Endothelial cell of umbilical vein (primary cell): ENCODE measurements at regions not wholly inside any gene's neighbourhood (a gene's known extent, or its start where the extent isn't known, plus 50 kb on each side); places are given as distances from the start of the nearest gene placed in this dataset.

Experiments
- BruUV-seq: library from RNA; stranded (reverse); fragments of 400-500 nt; replicated peaks from 2 replicates; lab custom pipeline; 2021; lab: Mats Ljungman, UMichigan
- CTCF ChIA-PET: fragments of 300-600, 350-600 bp; sonication (Branson Sonifier 250); formaldehyde crosslinking; loops from one replicate; lab custom pipeline; 2021; ENCODE audit warnings: antibody characterized with exemption, inconsistent platforms; lab: Charles Lee
- POLR2A ChIA-PET: fragments of 300-600, 350-600 bp; sonication (Branson Sonifier 250); formaldehyde crosslinking; loops from one replicate; lab custom pipeline; 2021; ENCODE audit warnings: antibody characterized with exemption, inconsistent platforms; lab: Charles Lee
- DNase-seq: peaks from one replicate; pipeline ENCODE4 v3.0.0-alpha.2; 2011; ENCODE audit warnings: low read depth, low spot score
- FAIRE-seq: peaks from 2 replicates; lab custom pipeline; 2011; peaks lifted over from hg19 to GRCh38; lab: Jason Lieb, UNC
- H2AFZ ChIP-seq: 2 replicates; pipeline ENCODE4 v1.6.0; 2012; ENCODE audit warnings: low read depth, low read length, control low read depth, inconsistent platforms
- H3K27ac ChIP-seq: 2 replicates; pipeline ENCODE4 v1.5.1; 2011; ENCODE audit warnings: low read depth, mild to moderate bottlenecking, control low read depth, low read length, moderate library complexity; ENCODE audit not compliant: insufficient read depth
- H3K27me3 ChIP-seq, 2 experiments: 2 replicates each; pipeline versions ENCODE4 v1.6.0 to v1.6.1; 2011; ENCODE audit warnings: low read length in 2 of 2, mixed read lengths in 1 of 2; ENCODE audit not compliant: control insufficient read depth in 2 of 2, insufficient read depth in 2 of 2
- H3K36me3 ChIP-seq, 2 experiments: 2 replicates in 1 of 2; 3 replicates in 1 of 2; pipeline ENCODE4 v1.5.1; 2011; ENCODE audit warnings: low read length in 2 of 2, mild to moderate bottlenecking in 1 of 2, moderate library complexity in 1 of 2; ENCODE audit not compliant: control insufficient read depth in 2 of 2, insufficient read depth in 2 of 2; ENCODE audit errors: extremely low read depth in 1 of 2
- H3K4me1 ChIP-seq: 3 replicates; pipeline ENCODE4 v1.5.1; 2011; ENCODE audit warnings: mild to moderate bottlenecking, low read length; ENCODE audit not compliant: control insufficient read depth, insufficient read depth; ENCODE audit errors: extremely low read depth
- H3K4me2 ChIP-seq: 2 replicates; pipeline ENCODE4 v1.6.1; 2011; ENCODE audit warnings: low read length, control low read depth, mixed read lengths; ENCODE audit not compliant: insufficient read depth
- H3K4me3 ChIP-seq, 3 experiments: fragments of 200-600 bp in 1 of 3; sonication (generic), shearing (Covaris generic) in 1 of 3; replicated peaks in 1 of 3; 2 replicates each; pipeline ENCODE4 v1.5.1; 2011 to 2016; ENCODE audit warnings: control low read depth in 3 of 3, low read length in 3 of 3, mild to moderate bottlenecking in 2 of 3, inconsistent platforms in 1 of 3, low read depth in 1 of 3, moderate library complexity in 1 of 3; ENCODE audit not compliant: insufficient read depth in 1 of 3
- H3K79me2 ChIP-seq: 2 replicates; pipeline ENCODE4 v1.6.0; 2012; ENCODE audit warnings: low read length, inconsistent platforms; ENCODE audit not compliant: control insufficient read depth, insufficient read depth
- H3K9ac ChIP-seq: replicated peaks from 2 replicates; pipeline ENCODE3; 2011; ENCODE audit warnings: low read length, control low read depth; ENCODE audit not compliant: insufficient read depth; ENCODE audit errors: extremely low read depth
- H3K9me1 ChIP-seq: replicated peaks from 3 replicates; pipeline ENCODE4 v1.6.0; 2011; ENCODE audit warnings: mild to moderate bottlenecking, low read length; ENCODE audit not compliant: control insufficient read depth, insufficient read depth; ENCODE audit errors: extremely low read depth
- H3K9me3 ChIP-seq: replicated peaks from 2 replicates; pipeline ENCODE4 v1.5.1; 2012; ENCODE audit warnings: low read length, inconsistent platforms; ENCODE audit not compliant: control insufficient read depth, insufficient read depth
- H4K20me1 ChIP-seq: replicated peaks from 2 replicates; pipeline ENCODE3; 2011; ENCODE audit warnings: mild to moderate bottlenecking, low read length; ENCODE audit not compliant: control insufficient read depth, insufficient read depth; ENCODE audit errors: extremely low read depth
- EZH2 ChIP-seq: IDR thresholded peaks from 2 replicates; pipeline ENCODE4 v1.6.1; 2012; ENCODE audit warnings: borderline replicate concordance, low read depth, mild to moderate bottlenecking, moderate library complexity, low read length, inconsistent platforms; ENCODE audit not compliant: severe bottlenecking
- FOS ChIP-seq: IDR thresholded peaks from 2 replicates; pipeline ENCODE4 v1.6.1; 2011; ENCODE audit warnings: mild to moderate bottlenecking, low read length, moderate library complexity, borderline replicate concordance; ENCODE audit not compliant: insufficient read depth
- GATA2 ChIP-seq: IDR thresholded peaks from 2 replicates; pipeline ENCODE4 v1.7.0; 2011; ENCODE audit warnings: low read depth, mild to moderate bottlenecking, moderate library complexity, mixed read lengths, low read length; ENCODE audit not compliant: insufficient read length, insufficient read depth
- JUN ChIP-seq: IDR thresholded peaks from 2 replicates; pipeline ENCODE4 v1.6.1; 2011; ENCODE audit warnings: borderline replicate concordance, low read depth; ENCODE audit not compliant: insufficient read length, insufficient read depth
- MYC ChIP-seq: IDR thresholded peaks from one replicate; pipeline ENCODE4 v1.6.1; 2011; ENCODE audit warnings: mild to moderate bottlenecking, low read depth, low read length
- POLR2A ChIP-seq: IDR thresholded peaks from 2 replicates; pipeline ENCODE4 v1.6.1; 2012; ENCODE audit warnings: low read depth, mild to moderate bottlenecking, control low read depth, low read length
- POLR2AphosphoS5 ChIP-seq: IDR thresholded peaks from 2 replicates; pipeline ENCODE4 v1.6.1; 2012; ENCODE audit warnings: low read depth, mild to moderate bottlenecking, control low read depth, low read length, moderate library complexity; ENCODE audit not compliant: insufficient read depth
- dilution Hi-C: fragments of 300-500 bp; cut with MboI; formaldehyde crosslinking; loops from one replicate; pipeline ENCODE4 v1.15.0; 2019; ENCODE audit warnings: low sequenced_read_pairs; ENCODE audit not compliant: extremely low pct_ligation_motif_present
- intact Hi-C: fragments of 100-400 bp; cut with micrococcal nuclease; formaldehyde crosslinking; loops from one replicate; pipeline ENCODE4 v1.10.0; 2022
- TF ChIP-seq, protein P1 (sequence below): IDR thresholded peaks from 2 replicates; pipeline ENCODE4 v1.6.1; 2011; ENCODE audit not compliant: insufficient read depth, insufficient read length
- TF ChIP-seq, protein P2 (sequence below), 2 donors: IDR thresholded peaks; 1 replicate in 1 of 2; 2 replicates in 1 of 2; pipeline ENCODE4 v1.5.1; 2011; ENCODE audit warnings: low read length in 2 of 2, mild to moderate bottlenecking in 2 of 2, moderate library complexity in 2 of 2, control low read depth in 1 of 2, inconsistent platforms in 1 of 2, low read depth in 1 of 2; ENCODE audit not compliant: insufficient read depth in 1 of 2; ENCODE audit errors: extremely low read depth in 1 of 2

DNA sequence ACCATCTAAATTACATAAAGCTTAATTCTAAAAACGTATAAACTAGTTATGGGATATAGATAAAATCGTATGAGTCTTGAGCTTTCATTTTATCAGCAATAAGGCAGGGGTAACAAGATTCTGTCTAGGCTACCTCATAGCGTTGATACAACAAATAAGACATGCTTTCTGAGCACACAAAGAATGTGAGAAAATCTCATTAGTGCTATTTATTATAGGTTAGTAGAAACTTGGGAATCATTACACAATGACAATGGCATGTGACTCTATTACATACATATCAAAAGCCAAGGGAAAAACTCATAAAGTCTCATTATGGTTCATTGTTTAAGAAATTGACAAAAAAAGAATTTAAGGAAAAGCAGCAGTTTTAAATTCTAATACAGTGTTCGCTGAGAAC, 448.6 kb downstream of the PLK2 start:
- intact Hi-C loops (no loop called here), dilution Hi-C loops (no loop called here)
- no peak for FAIRE-seq
- BruUV-seq = no TSS peak
- H3K9me1 ChIP-seq = no peaks in the 10 kb centered on the region
- no peak overlapping the region for H3K4me3 ChIP-seq
- ChIA-PET CTCF (interaction anchor here (1.1 kb wide), 2 partner anchors 13 to 35 kb away, joined by 3 read pairs; no protein-coding TSS in a partner anchor), POLR2A (no interaction called here)
- no peaks in the 10 kb centered on the region for H3K27me3 ChIP-seq
- H3K79me2 ChIP-seq = no peaks in the 10 kb centered on the region
- H3K4me2 ChIP-seq = no peak overlapping the region
- no peak overlapping the region for H3K9ac ChIP-seq
- no peaks in the 10 kb centered on the region for H3K9me3 ChIP-seq
- no peak for TF ChIP-seq MYC
- TF ChIP-seq, protein P1, sequence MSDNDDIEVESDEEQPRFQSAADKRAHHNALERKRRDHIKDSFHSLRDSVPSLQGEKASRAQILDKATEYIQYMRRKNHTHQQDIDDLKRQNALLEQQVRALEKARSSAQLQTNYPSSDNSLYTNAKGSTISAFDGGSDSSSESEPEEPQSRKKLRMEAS = no peak
- TF ChIP-seq JUN = no peak
- TF ChIP-seq GATA2 = no peak
- no peak for TF ChIP-seq POLR2A
- TF ChIP-seq POLR2AphosphoS5 = no peak
- TF ChIP-seq, protein P2, sequence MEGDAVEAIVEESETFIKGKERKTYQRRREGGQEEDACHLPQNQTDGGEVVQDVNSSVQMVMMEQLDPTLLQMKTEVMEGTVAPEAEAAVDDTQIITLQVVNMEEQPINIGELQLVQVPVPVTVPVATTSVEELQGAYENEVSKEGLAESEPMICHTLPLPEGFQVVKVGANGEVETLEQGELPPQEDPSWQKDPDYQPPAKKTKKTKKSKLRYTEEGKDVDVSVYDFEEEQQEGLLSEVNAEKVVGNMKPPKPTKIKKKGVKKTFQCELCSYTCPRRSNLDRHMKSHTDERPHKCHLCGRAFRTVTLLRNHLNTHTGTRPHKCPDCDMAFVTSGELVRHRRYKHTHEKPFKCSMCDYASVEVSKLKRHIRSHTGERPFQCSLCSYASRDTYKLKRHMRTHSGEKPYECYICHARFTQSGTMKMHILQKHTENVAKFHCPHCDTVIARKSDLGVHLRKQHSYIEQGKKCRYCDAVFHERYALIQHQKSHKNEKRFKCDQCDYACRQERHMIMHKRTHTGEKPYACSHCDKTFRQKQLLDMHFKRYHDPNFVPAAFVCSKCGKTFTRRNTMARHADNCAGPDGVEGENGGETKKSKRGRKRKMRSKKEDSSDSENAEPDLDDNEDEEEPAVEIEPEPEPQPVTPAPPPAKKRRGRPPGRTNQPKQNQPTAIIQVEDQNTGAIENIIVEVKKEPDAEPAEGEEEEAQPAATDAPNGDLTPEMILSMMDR (IDR thresholded peaks at IDR 0.05; ENCODE audit: extremely low read depth in 1 of 2, insufficient read depth in 1 of 2, low read depth in 1 of 2, low read length in 2 of 2) = no peak
- TF ChIP-seq EZH2 = no peak
- no peak for TF ChIP-seq FOS
- no peak for DNase-seq
- no peaks in the 10 kb centered on the region for H3K36me3 ChIP-seq
- H4K20me1 ChIP-seq = no peaks in the 10 kb centered on the region
- H3K4me1 ChIP-seq = no peaks in the 10 kb centered on the region
- no peak overlapping the region for H3K27ac ChIP-seq
- no peak overlapping the region for H2AFZ ChIP-seq
